ENCODE measurements at regions not wholly inside any gene's neighbourhood (a gene's known extent, or its start where the extent isn't known, plus 50 kb on each side); places are given as distances from the start of the nearest gene placed in this dataset.

- TF ChIP-seq ZFX (IDR thresholded peaks at IDR 0.05) (no peak), CTCF (conservative IDR thresholded peaks at IDR 0.05) (no peak)
Observed at GRCh38 chr12:66905201-66905600, 226.3 kb upstream of the GRIP1 start.

GRCh38 chr12:66910366-66910974, 231.6 kb upstream of the GRIP1 start:
- H3K27ac ChIP-seq, result no peak overlapping the region
- TF ChIP-seq ZFX (IDR thresholded peaks at IDR 0.05) (no peak), CTCF (conservative IDR thresholded peaks at IDR 0.05) (no peak)

More at GRCh38 chr12:66905201-66905600, 226.3 kb upstream of the GRIP1 start:
- no peak overlapping the region for H3K27ac ChIP-seq

GRCh38 chr12:66915306-66915904, 236.5 kb upstream of the GRIP1 start:
- H3K27ac ChIP-seq, result no peak overlapping the region
- no peak for TF ChIP-seq CTCF (conservative IDR thresholded peaks at IDR 0.05)
- TF ChIP-seq ZFX (IDR thresholded peaks at IDR 0.05), result no peak

GRCh38 chr12:66916189-66916588, 237.3 kb upstream of the GRIP1 start:
- TF ChIP-seq CTCF (conservative IDR thresholded peaks at IDR 0.05) (no peak), ZFX (IDR thresholded peaks at IDR 0.05) (no peak)
- no peak overlapping the region for H3K27ac ChIP-seq

- TF ChIP-seq ZFX (IDR thresholded peaks at IDR 0.05) (no peak), CTCF (conservative IDR thresholded peaks at IDR 0.05) (no peak)
- H3K27ac ChIP-seq, result no peak overlapping the region
Observed at GRCh38 chr12:66919466-66919865, 240.6 kb upstream of the GRIP1 start.

GRCh38 chr12:66920205-66920604, 241.3 kb upstream of the GRIP1 start:
- no peak overlapping the region for H3K27ac ChIP-seq
- TF ChIP-seq ZFX (IDR thresholded peaks at IDR 0.05), result no peak
- TF ChIP-seq CTCF (conservative IDR thresholded peaks at IDR 0.05), result no peak

GRCh38 chr12:66921151-66921550, 242.3 kb upstream of the GRIP1 start:
- TF ChIP-seq ZFX (IDR thresholded peaks at IDR 0.05) (no peak), CTCF (conservative IDR thresholded peaks at IDR 0.05) (no peak)

More at GRCh38 chr12:66921151-66921550, 242.3 kb upstream of the GRIP1 start:
- H3K27ac ChIP-seq, result no peak overlapping the region
